ENCODE measurements at regions not wholly inside any gene's neighbourhood (a gene's known extent, or its start where the extent isn't known, plus 50 kb on each side); places are given as distances from the start of the nearest gene placed in this dataset.

- H3K4me1 ChIP-seq: no peaks in the 10 kb centered on the region
- H3K9me3 ChIP-seq: peaks cover 3% of the 10 kb centered on the region
- TF ChIP-seq, protein P1, sequence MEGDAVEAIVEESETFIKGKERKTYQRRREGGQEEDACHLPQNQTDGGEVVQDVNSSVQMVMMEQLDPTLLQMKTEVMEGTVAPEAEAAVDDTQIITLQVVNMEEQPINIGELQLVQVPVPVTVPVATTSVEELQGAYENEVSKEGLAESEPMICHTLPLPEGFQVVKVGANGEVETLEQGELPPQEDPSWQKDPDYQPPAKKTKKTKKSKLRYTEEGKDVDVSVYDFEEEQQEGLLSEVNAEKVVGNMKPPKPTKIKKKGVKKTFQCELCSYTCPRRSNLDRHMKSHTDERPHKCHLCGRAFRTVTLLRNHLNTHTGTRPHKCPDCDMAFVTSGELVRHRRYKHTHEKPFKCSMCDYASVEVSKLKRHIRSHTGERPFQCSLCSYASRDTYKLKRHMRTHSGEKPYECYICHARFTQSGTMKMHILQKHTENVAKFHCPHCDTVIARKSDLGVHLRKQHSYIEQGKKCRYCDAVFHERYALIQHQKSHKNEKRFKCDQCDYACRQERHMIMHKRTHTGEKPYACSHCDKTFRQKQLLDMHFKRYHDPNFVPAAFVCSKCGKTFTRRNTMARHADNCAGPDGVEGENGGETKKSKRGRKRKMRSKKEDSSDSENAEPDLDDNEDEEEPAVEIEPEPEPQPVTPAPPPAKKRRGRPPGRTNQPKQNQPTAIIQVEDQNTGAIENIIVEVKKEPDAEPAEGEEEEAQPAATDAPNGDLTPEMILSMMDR (IDR thresholded peaks at IDR 0.05): no peak
- no peak overlapping the region for H3K4me3 ChIP-seq
- intact Hi-C loops (cut with DNase I): no loop called here
- H3K27me3 ChIP-seq: no peaks in the 10 kb centered on the region
- ATAC-seq: peak; percentile 43
- H3K36me3 ChIP-seq: no peaks in the 10 kb centered on the region
- H3K27ac ChIP-seq: no peak overlapping the region
- no peak for DNase-seq
Measured at GRCh38 chr2:5539282-5540165, 152.7 kb upstream of the SOX11 start.

DNA sequence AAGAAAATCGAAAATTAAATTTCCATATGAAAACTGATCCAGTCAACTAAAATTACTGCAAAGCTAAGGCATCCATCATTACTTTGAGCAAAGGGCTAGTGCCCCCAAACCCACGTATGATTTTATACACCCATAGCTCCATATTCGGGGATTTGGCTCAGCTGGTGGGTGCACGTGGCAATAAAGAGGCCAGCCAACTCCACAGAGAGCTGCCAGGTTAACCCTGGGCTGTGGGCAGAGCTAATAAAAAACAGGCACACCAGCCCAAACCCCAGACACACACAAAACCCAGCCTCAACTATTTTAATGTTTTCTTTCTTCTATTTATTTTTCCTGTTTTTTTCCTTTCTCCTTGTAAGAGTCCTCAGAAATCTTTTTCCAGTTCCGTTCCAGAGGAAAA, 151.3 kb upstream of the SOX11 start:
- TF ChIP-seq, protein P1 (IDR thresholded peaks at IDR 0.05): no peak
- no peak overlapping the region for H3K4me3 ChIP-seq
- H3K9me3 ChIP-seq: peaks cover 5% of the 10 kb centered on the region
- DNase-seq (no peak), ATAC-seq (no peak)
- intact Hi-C loops (cut with DNase I): no loop called here
- H3K27ac ChIP-seq: no peak overlapping the region
- H3K4me1 ChIP-seq: no peaks in the 10 kb centered on the region
- H3K27me3 ChIP-seq: no peaks in the 10 kb centered on the region
- H3K36me3 ChIP-seq: no peaks in the 10 kb centered on the region

DNA sequence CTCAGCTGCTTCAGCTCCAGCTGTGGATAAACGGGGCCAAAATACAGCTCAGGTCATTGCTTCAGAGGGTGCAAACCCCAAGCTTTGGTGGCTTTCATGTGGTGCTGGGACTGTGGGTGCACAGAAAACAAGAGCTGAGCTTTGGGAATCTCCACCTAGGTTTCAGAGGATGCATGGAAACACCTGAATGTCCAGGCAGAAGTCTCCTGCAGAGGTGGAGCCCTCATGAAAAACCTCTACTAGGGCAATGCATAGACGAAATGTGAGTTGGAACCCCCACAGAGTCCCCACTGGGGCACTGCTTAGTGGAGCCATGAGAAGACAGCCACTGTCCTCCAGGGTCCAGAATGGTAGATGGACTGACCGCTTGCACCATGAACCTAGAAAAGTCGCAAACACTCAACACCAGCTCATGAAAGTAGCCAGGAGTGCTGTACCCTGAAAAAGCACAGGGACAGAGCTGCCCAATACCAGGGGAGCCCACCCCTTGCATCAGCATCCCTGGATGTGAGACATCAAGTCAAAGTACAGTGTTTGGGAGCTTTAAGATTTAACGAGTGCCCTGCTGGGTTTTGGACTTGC, 147.9 kb upstream of the SOX11 start:
- no peak overlapping the region for H3K27ac ChIP-seq
- no peaks in the 10 kb centered on the region for H3K27me3 ChIP-seq
- no peak for ATAC-seq
- H3K9me3 ChIP-seq: peaks cover 5% of the 10 kb centered on the region
- no peaks in the 10 kb centered on the region for H3K36me3 ChIP-seq
- TF ChIP-seq, protein P1 (IDR thresholded peaks at IDR 0.05): no peak
- no peak overlapping the region for H3K4me3 ChIP-seq
- intact Hi-C loops (cut with DNase I): no loop called here
- DNase-seq: no peak
- no peaks in the 10 kb centered on the region for H3K4me1 ChIP-seq

DNA sequence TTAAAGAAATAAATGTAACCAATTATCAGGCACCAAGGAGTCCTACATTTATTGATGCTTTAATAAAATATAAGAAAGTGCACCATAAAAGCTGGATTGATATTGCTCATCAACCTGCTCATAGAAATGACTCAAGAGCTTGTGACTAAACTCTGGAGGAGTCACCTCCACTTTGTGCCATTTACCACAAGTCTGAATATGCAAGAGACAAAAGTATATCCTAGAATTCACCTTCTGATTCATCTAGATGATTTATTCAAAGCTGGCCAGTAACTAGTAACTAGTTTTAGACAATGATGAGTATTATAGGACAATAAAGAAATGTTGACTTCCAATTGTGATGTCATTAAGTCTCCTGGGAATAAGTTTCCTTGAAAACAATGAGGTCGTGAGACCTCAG, 146.0 kb upstream of the SOX11 start:
- DNase-seq (no peak), ATAC-seq (no peak)
- Histone ChIP-seq H3K36me3 (no peaks in the 10 kb centered on the region), H3K27me3 (no peaks in the 10 kb centered on the region), H3K9me3 (peaks cover 5% of the 10 kb centered on the region), H3K27ac (no peak overlapping the region), H3K4me3 (no peak overlapping the region), H3K4me1 (no peaks in the 10 kb centered on the region)
- TF ChIP-seq, protein P1 (IDR thresholded peaks at IDR 0.05): no peak
- intact Hi-C loops (cut with DNase I): no loop called here

GRCh38 chr2:5548991-5549715, 143.0 kb upstream of the SOX11 start:
- intact Hi-C loops (cut with DNase I): no loop called here
- ATAC-seq: no peak

More at GRCh38 chr2:5548991-5549715, 143.0 kb upstream of the SOX11 start:
- H3K27me3 ChIP-seq: no peaks in the 10 kb centered on the region
- DNase-seq: no peak
- no peaks in the 10 kb centered on the region for H3K36me3 ChIP-seq
- no peak overlapping the region for H3K27ac ChIP-seq
- no peaks in the 10 kb centered on the region for H3K4me1 ChIP-seq
- no peak overlapping the region for H3K4me3 ChIP-seq
- peaks cover 5% of the 10 kb centered on the region for H3K9me3 ChIP-seq
- TF ChIP-seq, protein P1 (IDR thresholded peaks at IDR 0.05): no peak

All from upper lobe of right lung (tissue), 1 donor.